Erythroblast (primary cell): ENCODE measurements at regions not wholly inside any gene's neighbourhood (a gene's known extent, or its start where the extent isn't known, plus 50 kb on each side); places are given as distances from the start of the nearest gene placed in this dataset.
"Not testable (repeated sequence)": the region's sequence is repeated elsewhere in the genome, so short reads cannot be mapped to it uniquely, and the experiment has no call there.

ENCODE experiments used
- DNase-seq, 2 experiments: peaks; one replicate each; lab custom pipeline; 2025; lab: John Stamatoyannopoulos, UW
- GATA1 ChIP-seq: IDR thresholded peaks from 2 replicates; pipeline ENCODE4 v1.6.1; 2011; ENCODE audit warnings: low read depth, mild to moderate bottlenecking, control low read depth, low read length, moderate library complexity
- POLR2A ChIP-seq: IDR thresholded peaks from 2 replicates; pipeline ENCODE4 v1.6.1; 2011; ENCODE audit warnings: mild to moderate bottlenecking, low read length

DNA sequence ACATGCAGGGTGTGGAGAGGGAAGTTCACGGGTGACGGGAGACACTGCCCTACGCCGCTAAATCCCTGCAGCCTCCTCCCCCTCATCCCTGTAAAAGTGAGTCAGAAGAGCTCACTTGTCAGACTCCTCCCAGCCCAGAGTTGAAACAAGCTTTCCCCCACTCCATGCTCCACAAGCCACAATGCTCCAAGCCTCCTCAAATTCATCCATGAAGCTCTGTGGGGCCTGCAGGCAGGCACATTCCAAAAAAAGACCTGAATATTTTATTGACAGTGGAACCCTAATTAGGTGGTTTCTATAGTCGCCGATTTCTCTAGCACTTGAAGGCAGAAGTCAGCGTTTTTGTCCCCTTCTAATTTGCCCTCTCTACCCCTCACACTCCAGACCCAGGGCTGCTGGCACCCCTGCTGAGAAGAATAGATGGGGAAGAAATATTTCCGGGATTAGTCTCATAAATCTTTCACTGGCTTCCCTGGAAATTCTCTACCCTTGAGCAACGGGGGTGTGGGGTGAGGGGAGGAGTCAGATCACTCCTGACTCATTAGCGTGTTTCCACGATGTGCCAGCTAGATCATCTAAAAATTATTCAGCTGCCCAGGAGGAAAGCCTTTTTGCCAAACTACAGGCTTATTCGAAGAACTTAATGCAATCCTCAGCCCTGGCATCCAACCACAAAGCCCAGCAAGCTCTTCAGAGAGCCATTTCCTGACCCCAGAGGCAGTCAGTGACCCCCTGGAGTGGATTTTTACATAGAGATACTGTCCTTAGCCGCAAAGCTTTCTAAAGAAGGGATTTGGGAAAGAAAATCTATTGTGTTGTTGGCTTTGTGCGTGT is 97.1 kb downstream of the ENC1 start:
- DNase-seq: no peak
- TF ChIP-seq GATA1: no peak
- TF ChIP-seq POLR2A: no peak

DNA sequence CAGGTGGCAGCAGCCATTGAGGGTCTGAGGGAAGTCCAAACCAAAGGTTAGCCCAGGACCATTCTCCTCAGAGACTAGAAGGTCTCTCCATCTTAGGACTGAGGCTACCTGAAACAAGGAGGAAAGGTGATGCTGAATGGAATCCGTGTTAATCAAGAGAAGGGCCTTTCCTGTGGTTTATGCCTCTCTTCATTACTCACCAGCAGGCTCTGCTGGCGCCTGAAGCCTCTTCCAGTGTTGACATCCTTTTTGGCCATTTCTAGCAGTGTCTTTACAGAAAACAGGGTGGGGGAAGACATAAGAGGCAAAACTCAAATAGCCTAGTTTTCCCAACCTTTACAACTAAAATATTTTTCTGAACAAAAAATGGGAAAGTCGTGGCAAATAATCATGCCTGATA is 98.0 kb downstream of the ENC1 start:
- TF ChIP-seq POLR2A: no peak
- no peak for TF ChIP-seq GATA1
- DNase-seq: no peak

DNA sequence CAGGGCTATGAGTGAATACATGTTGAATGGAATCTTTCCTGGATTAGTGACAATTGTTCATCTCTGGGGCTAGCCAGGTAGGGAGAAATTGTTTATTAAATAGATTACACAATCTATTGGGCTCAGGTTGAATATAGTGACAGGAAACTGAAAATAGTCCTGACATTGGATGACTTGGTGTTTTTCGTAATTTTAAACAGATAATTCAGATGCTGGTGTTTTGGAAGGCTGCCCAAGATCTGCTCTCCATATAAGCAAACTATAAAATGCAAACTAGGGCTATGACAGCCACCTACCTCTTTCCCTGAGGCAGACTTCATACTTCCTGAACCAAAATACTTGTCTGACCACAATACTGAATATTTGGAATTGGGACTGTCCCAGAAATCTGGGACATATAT is 99.1 kb downstream of the ENC1 start:
- no peak for DNase-seq
- TF ChIP-seq POLR2A (no peak), GATA1 (no peak)

DNA sequence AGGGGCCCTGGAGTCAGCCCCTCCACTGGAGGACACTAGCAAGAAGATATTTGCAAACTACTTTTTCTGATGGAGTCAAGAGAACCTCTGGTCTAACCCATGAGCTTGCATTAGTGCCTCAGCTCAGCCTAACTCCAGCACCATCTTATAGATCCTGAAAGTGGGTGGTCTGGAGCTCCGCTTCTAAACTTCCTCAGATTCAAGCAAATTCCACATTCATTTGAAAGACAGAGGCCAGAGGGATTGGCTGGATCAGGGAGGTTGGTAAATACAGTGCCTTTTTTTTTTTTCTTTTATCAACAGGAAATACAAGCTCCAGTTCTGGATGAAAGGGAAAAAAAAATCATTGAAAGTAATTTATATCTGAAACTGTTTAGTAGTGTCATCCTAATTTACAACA is 99.9 kb downstream of the ENC1 start:
- TF ChIP-seq GATA1 (no peak), POLR2A (no peak)
- no peak for DNase-seq

DNA sequence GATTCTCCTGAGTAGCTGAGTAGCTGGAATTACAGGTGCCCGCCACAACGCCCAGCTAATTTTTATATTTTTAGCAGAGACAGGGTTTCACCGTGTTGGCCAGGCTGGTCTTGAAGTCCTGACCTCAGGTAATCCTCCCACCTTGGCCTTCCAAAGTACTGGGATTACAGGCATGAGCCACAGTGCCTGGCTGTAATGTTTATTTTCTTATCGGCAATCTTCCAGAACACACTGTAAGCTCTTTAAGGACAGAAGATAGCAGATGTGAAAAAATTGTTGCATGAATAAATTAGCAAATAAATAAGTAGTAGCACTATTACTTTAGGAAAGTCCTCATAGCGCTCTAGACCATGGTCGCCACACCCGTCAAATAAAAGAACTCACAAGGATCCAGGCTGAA is 100.5 kb downstream of the ENC1 start:
- no peak for DNase-seq
- no peak for TF ChIP-seq GATA1

DNA sequence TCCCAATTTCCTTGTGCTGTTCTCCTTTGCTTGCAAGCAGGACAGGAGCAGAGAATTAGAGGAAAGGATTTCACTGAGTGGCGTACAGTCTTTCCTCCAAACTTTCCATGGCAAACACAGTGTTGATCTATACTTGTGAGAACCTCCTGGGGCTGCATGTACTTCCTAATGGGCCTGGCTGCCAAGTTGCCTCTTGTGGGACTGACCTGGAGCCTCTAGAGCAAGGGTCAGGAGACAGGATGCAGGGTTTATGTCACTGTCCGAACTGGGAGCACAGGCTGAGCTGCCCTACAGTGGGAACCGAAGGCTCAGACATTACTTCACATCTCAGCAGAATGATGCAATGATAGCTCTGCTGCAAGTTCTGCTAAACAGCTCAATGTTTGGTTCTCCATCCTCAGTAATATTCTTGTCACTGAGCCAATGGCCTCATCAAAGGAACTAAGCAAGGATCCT is 102.3 kb downstream of the ENC1 start:
- DNase-seq: no peak
- TF ChIP-seq GATA1 (no peak), POLR2A (no peak)

DNA sequence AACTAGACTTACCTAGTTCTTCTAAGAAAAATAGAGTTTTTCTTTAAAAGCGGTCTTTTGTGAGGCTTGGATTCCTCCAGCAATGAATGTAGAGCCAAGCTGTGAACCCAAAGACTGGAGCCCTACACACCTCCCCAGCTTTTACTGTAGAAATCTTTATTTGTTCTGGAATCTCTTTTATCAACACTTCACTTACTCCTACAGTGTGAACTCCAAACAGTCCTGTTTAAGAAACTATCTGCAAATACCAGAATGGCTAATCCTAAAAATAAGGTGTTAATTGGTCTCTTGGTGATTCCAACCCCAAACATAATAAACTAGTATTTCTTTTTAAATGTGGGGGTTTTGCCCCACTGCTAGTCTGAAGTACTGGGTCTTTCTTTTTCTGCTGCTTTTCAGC is 103.9 kb downstream of the ENC1 start:
- DNase-seq: no peak
- TF ChIP-seq POLR2A (no peak), GATA1 (no peak)

DNA sequence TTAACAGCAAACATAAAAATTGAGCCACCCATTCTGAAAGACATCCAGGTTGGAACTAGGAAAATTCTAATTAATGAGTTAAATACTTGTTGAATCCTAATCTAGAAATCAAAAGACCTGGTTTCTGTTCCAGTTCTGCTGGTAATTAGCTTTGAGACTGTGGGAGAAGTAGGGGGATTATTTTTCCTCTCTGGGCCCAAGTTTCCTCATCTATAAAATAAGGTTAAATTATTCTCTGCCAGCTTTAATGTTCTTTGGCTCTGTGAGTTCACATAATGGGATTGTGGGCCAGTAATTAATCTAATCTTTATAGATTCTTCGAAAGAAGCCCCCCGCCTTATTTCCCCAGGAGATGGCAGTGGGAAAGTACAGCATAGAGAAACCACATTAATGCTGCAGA is 104.6 kb downstream of the ENC1 start:
- TF ChIP-seq POLR2A: no peak
- TF ChIP-seq GATA1: no peak
- DNase-seq: no peak

DNA sequence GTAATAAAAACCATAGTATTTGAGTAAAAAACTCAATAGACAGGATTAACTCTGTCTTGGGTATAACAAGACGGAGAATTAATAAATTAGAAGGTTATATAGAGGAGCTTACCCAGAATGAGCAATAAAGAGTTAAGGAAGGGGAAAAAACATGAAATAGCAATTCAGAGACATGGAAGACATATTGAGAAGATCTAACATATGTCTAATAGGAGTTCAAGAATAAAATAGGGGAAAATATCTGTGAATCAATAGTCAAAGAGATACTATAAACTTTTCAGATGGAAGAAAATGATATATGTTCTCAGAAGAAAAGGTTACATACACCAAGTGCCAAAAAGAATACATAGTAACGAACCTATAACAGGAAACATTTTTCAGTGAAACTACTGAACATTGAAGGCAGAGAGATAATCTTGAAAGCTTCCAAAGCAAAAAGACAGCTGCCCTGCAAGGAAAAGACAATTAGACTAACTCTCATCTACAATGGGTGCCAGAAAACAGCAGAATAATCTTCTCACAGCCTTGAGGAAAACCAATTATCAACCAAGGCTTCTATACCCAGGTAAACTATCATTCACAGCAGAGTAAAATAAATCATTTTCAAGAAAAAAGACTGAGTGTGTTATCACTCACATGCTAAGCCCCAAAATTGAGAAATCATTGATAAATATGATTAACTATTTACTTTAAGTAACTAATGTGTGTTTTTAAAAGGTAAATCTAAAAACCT is 106.0 kb downstream of the ENC1 start:
- no peak for DNase-seq
- TF ChIP-seq GATA1: no peak
- no peak for TF ChIP-seq POLR2A

DNA sequence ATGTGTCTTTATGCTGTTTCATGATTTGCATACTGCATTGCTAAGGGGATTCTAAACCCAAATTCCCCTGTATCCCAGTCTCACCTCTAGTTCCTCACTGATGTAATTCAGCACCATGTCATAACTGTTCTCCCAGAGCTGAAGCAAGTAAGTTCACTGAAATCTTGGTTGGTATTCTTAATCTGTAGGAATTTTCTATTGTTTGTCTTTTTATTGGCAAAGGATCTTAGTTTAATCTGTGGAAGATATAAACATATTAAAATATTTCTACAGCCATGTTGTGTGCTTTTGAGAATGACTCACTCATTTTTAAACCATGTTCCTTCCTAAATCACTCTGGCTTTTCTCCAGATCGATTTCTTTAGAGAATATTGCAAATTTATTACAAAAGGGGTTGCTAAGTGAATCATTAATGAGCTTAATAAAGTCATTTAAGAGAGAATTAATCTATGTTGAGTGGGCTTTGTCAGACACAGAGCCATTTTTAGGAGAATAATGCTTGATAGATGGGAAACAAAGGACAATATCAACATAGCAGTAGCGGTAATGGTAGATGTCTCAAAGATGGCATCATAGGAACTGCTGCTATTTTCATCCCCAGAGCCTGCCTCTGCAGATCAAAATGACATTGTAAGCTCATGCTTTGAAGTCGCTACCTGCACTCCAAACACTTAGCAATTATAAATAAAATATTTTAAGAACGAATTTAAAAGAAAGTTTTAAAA is 110.0 kb downstream of the ENC1 start:
- TF ChIP-seq GATA1: no peak
- no peak for TF ChIP-seq POLR2A
- DNase-seq: no peak

DNA sequence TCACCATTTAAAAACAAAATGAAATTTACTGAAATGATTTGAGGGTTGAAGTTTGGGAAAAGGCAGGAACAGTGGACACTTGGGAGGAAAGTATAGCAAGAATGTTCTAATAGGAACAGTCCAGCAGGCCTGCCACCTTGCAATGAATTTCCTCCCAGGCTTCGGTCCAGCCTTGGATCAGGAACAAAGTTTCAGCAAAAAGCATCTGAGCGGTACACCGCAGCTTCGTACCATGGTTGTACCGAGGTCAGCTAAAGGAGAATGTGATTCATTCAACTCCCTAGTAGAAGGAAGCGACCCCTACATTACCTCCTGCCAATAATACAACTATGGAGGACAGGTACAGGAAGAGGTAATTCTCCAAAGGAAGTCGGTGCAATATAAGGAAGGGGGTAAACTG is 111.4 kb downstream of the ENC1 start:
- DNase-seq: no peak
- TF ChIP-seq POLR2A: no peak
- no peak for TF ChIP-seq GATA1

DNA sequence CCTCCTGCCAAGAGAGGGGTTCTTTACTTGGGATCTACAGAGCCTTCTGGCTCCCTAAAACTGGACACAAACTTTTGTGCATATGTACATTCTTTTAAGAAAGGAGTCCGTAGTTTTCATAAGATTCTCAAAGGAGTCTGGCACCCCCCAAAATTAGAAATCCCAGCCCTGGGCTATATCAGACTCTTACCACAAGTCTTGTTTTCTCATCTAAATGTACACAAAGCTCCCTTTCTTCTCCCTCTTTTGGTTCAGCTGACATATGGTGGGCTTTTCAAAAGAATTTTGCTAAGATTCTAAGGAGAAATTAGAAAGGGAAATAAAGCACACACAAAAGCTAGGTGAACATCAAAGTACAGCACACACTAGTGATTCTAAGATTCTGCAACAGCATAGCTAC is 114.4 kb downstream of the ENC1 start:
- no peak for DNase-seq
- TF ChIP-seq POLR2A (no peak), GATA1 (no peak)

DNA sequence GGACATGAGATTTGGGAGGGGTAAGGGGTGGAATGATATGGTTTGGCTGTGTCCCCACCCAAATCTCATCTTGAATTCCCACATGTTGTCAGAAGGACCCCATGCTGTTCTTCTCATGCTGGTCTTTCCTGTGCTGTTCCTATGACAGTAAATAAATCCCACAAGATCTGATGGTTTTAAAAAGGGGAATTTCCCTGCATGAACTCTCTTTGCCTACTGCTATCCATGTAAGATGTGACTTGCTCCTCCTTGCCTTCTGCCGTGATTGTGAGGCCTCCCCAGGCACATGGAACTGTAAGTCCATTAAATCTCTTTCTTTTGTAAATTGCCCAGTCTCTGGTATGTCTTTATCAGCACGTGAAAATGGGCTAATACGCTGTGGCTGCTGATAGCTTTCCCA is 115.8 kb downstream of the ENC1 start:
- DNase-seq: not testable (repeated sequence)

DNA sequence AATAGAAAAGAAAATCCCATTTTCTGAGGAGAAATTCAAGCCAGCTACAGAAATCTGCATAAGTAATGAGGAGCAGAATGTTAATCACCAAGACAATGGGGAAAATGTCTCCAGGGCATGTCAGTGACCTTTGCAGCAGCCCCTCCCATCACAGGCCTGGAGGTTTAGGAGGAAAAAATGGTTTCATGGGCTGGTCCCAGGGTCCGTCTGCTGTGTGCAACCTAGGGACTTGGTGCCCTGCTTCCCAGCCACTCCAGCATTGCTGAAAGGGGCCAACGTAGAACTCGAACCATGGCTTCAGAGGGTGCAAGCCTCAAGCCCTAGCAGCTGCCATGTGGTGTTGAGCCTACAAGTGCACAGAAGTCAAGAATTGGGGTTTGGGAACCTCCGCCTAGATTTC is 116.8 kb downstream of the ENC1 start:
- DNase-seq: not testable (repeated sequence)

DNA sequence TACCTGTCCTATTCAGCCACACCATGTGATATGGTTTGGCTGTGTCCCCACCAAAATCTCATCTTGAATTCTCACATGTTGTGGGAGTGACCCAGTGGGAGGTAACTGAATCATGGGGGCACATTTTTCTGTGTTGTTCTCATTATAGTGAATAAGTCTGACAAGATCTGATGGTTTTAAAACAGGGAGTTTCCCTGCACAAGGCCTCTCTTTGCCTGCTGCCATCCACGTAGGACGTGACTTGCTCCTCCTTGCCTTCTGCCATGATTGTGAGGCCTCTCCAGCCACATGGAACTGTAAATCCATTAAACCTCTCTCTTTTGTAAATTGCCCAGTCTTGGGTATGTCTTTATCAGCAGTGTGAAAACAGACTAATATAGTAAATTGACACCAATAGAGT is 117.7 kb downstream of the ENC1 start:
- DNase-seq: not testable (repeated sequence)
